A673 (cell line): ENCODE measurements at regions not wholly inside any gene's neighbourhood (a gene's known extent, or its start where the extent isn't known, plus 50 kb on each side); places are given as distances from the start of the nearest gene placed in this dataset.

Source experiments
- EZH2 ChIP-seq: fragments of 200-600 bp; sonication (generic); IDR thresholded peaks from 2 replicates; pipeline ENCODE4 v1.6.1; 2017; ENCODE audit warnings: borderline replicate concordance, low read depth, mild to moderate bottlenecking, mixed read lengths, antibody characterized with exemption, low read length; ENCODE audit not compliant: poor library complexity, severe bottlenecking
- TF ChIP-seq, protein P1 (sequence below): fragments of 300-800, 200-600 bp; sonication (generic); conservative IDR thresholded peaks from 2 replicates; pipeline ENCODE4 v1.5.1; 2017; ENCODE audit warnings: low read depth, mild to moderate bottlenecking, antibody characterized with exemption, low read length, moderate library complexity, mixed read lengths

DNA sequence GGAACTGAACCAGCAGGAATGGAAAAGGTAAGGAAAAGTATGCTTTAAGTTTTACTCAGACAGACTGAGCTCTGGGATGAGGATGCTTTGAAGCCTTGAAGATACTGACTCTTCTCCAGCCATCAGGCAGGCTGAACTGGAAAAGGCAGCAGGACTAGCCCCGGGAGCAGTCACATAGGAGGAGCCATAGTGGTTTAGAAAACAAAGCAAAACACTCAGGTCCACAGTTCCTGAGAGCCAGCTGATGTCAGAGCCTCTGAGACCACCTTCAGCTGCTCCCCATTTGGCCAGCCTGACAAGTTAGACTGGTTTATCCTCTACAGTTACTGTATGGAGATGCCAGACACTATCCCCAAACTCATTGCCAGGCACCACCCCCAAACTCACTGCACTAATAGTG, 167.9 kb upstream of the CPEB2 start:
- TF ChIP-seq EZH2, result no peak
- TF ChIP-seq, protein P1, sequence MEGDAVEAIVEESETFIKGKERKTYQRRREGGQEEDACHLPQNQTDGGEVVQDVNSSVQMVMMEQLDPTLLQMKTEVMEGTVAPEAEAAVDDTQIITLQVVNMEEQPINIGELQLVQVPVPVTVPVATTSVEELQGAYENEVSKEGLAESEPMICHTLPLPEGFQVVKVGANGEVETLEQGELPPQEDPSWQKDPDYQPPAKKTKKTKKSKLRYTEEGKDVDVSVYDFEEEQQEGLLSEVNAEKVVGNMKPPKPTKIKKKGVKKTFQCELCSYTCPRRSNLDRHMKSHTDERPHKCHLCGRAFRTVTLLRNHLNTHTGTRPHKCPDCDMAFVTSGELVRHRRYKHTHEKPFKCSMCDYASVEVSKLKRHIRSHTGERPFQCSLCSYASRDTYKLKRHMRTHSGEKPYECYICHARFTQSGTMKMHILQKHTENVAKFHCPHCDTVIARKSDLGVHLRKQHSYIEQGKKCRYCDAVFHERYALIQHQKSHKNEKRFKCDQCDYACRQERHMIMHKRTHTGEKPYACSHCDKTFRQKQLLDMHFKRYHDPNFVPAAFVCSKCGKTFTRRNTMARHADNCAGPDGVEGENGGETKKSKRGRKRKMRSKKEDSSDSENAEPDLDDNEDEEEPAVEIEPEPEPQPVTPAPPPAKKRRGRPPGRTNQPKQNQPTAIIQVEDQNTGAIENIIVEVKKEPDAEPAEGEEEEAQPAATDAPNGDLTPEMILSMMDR, result no peak
